A549 (cell line): ENCODE measurements at regions not wholly inside any gene's neighbourhood (a gene's known extent, or its start where the extent isn't known, plus 50 kb on each side); places are given as distances from the start of the nearest gene placed in this dataset.

Experiments
- ATAC-seq, 2 experiments: fragments of 200-7000 bp in 1 of 2; fragments of >200 bp in 1 of 2; cut with Nextera tagmentation in 1 of 2; cut with Tn5 transposase in 1 of 2; 3 replicates each; pipeline versions ENCODE4 v1.8.0 to v1.9.1; 2018 to 2020; ENCODE audit warnings: mild to moderate bottlenecking in 1 of 2, moderate library complexity in 1 of 2
- CTCF ChIA-PET: fragments of 300-600 bp; sonication (Branson Sonifier 250); formaldehyde crosslinking; extraction: SDS; loops from one replicate; lab custom pipeline; 2021; ENCODE audit warnings: antibody characterized with exemption, inconsistent platforms; lab: Yijun Ruan, JAX
- POLR2A ChIA-PET: fragments of 350-600 bp; formaldehyde crosslinking; extraction: SDS; loops from one replicate; lab custom pipeline; 2021; ENCODE audit warnings: antibody characterized with exemption, inconsistent platforms; lab: Yijun Ruan, JAX
- DNase-seq, 2 experiments: peaks; one replicate each; pipeline versions ENCODE4 v3.0.0 to v3.0.0-alpha.2; 2011 to 2016; ENCODE audit warnings: low read depth in 1 of 2, low spot score in 1 of 2
- FAIRE-seq: peaks from 2 replicates; lab custom pipeline; 2011; peaks lifted over from hg19 to GRCh38; lab: Jason Lieb, UNC
- H3K27ac ChIP-seq, 2 experiments: fragments of >200 bp; sonication (Bioruptor Twin); formaldehyde crosslinking; 3 replicates each; pipeline ENCODE4 v1.5.1; 2016 to 2017
- H3K4me1 ChIP-seq: fragments of >200 bp; sonication (Bioruptor Twin); formaldehyde crosslinking; 3 replicates; pipeline ENCODE4 v1.6.1; 2016
- H3K4me2 ChIP-seq: fragments of >200 bp; sonication (Bioruptor Twin); formaldehyde crosslinking; 3 replicates; pipeline ENCODE4 v1.6.1; 2016
- H3K4me3 ChIP-seq: fragments of >200 bp; sonication (Bioruptor Twin); formaldehyde crosslinking; 3 replicates; pipeline ENCODE4 v1.5.1; 2016
- H3K9me3 ChIP-seq: fragments of >200 bp; sonication (Bioruptor Twin); formaldehyde crosslinking; 3 replicates; pipeline ENCODE4 v1.6.1; 2016
- EHMT2 ChIP-seq: fragments of 200-600 bp; sonication (generic); IDR thresholded peaks from 2 replicates; pipeline ENCODE4 v1.6.1; 2016; ENCODE audit warnings: antibody characterized with exemption, low read depth, mild to moderate bottlenecking, moderate library complexity
- EP300 ChIP-seq, 2 experiments: fragments of >200 bp; sonication (Bioruptor Twin); formaldehyde crosslinking; IDR thresholded peaks; 2 replicates in 1 of 2; 3 replicates in 1 of 2; pipeline ENCODE4 v1.6.1; 2016 to 2017
- FOXS1 ChIP-seq: fragments of 250-450 bp; sonication (Bioruptor Pico); IDR thresholded peaks from 2 replicates; pipeline ENCODE4 v1.5.0; 2020; ENCODE audit warnings: mild to moderate bottlenecking, moderate library complexity
- HDAC2 ChIP-seq: fragments of 200-600 bp; sonication (generic); IDR thresholded peaks from 2 replicates; pipeline ENCODE4 v1.6.1; 2016
- HOXB5 ChIP-seq: fragments of 250-450 bp; sonication (Bioruptor Pico); IDR thresholded peaks from 2 replicates; pipeline ENCODE4 v1.5.0; 2020; ENCODE audit warnings: mild to moderate bottlenecking, moderate library complexity
- JUN ChIP-seq, 2 experiments: fragments of >200 bp; sonication (Bioruptor Twin); formaldehyde crosslinking; IDR thresholded peaks; 2 replicates in 1 of 2; 3 replicates in 1 of 2; pipeline ENCODE4 v1.6.1; 2016 to 2017
- MYC ChIP-seq: IDR thresholded peaks from 2 replicates; pipeline ENCODE4 v1.6.1; 2012; ENCODE audit warnings: mild to moderate bottlenecking, inconsistent platforms, low read length, improper control_type of control experiment, borderline replicate concordance
- NR3C1 ChIP-seq: fragments of >200 bp; sonication (Bioruptor Twin); formaldehyde crosslinking; IDR thresholded peaks from 3 replicates; pipeline ENCODE4 v1.6.1; 2017
- PHF8 ChIP-seq: fragments of 200-600 bp; sonication (generic); IDR thresholded peaks from 2 replicates; pipeline ENCODE4 v1.6.1; 2016; ENCODE audit warnings: low read depth, mild to moderate bottlenecking, antibody characterized with exemption, moderate library complexity, borderline replicate concordance
- RAD21 ChIP-seq, 2 experiments: fragments of >200 bp in 1 of 2; sonication (Bioruptor Twin) in 1 of 2; formaldehyde crosslinking in 1 of 2; IDR thresholded peaks in 1 of 2; conservative IDR thresholded peaks in 1 of 2; 2 replicates in 1 of 2; 3 replicates in 1 of 2; pipeline ENCODE4 v1.6.1; 2012 to 2018; ENCODE audit warnings: inconsistent platforms in 1 of 2
- RNF2 ChIP-seq: fragments of 200-600 bp; sonication (generic); IDR thresholded peaks from 2 replicates; pipeline ENCODE4 v1.6.1; 2016; ENCODE audit warnings: low read depth, mild to moderate bottlenecking, antibody characterized with exemption, moderate library complexity, borderline replicate concordance
- SMC3 ChIP-seq: fragments of >200 bp; sonication (Bioruptor Twin); formaldehyde crosslinking; IDR thresholded peaks from 3 replicates; pipeline ENCODE4 v1.6.1; 2018; ENCODE audit warnings: inconsistent platforms
- ZSCAN20 ChIP-seq: fragments of 250-450 bp; sonication (Bioruptor Pico); IDR thresholded peaks from 2 replicates; pipeline ENCODE4 v1.8.0; 2022; ENCODE audit warnings: mild to moderate bottlenecking, moderate library complexity
- WGBS: methylation state at CpG from one replicate; pipeline ENCODE4 v1.1.6; 2017; ENCODE audit errors: missing lambda C conversion rate; 5-methylcytosine and 5-hydroxymethylcytosine counted together
- TF ChIP-seq, protein P1 (sequence below): fragments of 250-450 bp; sonication (Bioruptor Pico); IDR thresholded peaks from 2 replicates; pipeline ENCODE4 v1.5.0; 2021; ENCODE audit warnings: mild to moderate bottlenecking, moderate library complexity, borderline replicate concordance
- TF ChIP-seq, protein P2 (sequence below): IDR thresholded peaks from 2 replicates; pipeline ENCODE4 v1.6.1; 2012
- TF ChIP-seq, protein P3 (sequence below): fragments of >200 bp; sonication (Bioruptor Twin); formaldehyde crosslinking; IDR thresholded peaks from 3 replicates; pipeline ENCODE4 v1.5.1; 2016

DNA sequence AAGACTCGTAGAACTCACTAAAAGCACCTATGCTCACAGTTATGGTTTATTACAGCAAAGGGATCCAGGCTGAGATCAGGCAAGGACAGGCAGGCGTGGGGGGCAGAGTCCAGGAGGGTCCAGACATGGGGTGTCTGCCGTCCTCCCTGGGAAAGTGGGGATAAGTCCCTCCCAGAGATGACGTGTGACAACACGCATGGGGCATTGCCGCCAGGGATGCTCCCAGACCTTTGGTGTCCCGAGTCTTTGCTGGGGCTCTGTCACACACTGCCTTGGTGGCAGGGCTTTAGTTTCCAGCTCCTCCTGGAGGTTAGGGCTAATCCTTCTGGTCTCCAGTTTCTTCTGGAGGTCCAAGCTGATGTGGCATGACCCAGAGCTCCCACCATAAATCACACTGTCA lies 226.7 kb downstream of the CTTN start:
- 80% methylated on average over 7 of the region's 7 CpGs for WGBS
- ATAC-seq (no peak), DNase-seq (no peak), FAIRE-seq (no peak)
- Histone ChIP-seq H3K9me3 (no peaks in the 10 kb centered on the region), H3K27ac (no peak overlapping the region), H3K4me3 (no peak overlapping the region), H3K4me1 (no peaks in the 10 kb centered on the region)
- POLR2A ChIA-PET: no interaction called here
- CTCF ChIA-PET: no interaction called here
- TF ChIP-seq EP300 (IDR thresholded peaks at IDR 0.05) (no peak), PHF8 (no peak), RNF2 (no peak), SMC3 (no peak)
- TF ChIP-seq, protein P1, sequence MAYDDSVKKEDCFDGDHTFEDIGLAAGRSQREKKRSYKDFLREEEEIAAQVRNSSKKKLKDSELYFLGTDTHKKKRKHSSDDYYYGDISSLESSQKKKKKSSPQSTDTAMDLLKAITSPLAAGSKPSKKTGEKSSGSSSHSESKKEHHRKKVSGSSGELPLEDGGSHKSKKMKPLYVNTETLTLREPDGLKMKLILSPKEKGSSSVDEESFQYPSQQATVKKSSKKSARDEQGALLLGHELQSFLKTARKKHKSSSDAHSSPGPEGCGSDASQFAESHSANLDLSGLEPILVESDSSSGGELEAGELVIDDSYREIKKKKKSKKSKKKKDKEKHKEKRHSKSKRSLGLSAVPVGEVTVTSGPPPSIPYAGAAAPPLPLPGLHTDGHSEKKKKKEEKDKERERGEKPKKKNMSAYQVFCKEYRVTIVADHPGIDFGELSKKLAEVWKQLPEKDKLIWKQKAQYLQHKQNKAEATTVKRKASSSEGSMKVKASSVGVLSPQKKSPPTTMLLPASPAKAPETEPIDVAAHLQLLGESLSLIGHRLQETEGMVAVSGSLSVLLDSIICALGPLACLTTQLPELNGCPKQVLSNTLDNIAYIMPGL: no peak
- TF ChIP-seq, all 56 proteins: peak for 0
- no peak overlapping the region for H3K4me2 ChIP-seq

DNA sequence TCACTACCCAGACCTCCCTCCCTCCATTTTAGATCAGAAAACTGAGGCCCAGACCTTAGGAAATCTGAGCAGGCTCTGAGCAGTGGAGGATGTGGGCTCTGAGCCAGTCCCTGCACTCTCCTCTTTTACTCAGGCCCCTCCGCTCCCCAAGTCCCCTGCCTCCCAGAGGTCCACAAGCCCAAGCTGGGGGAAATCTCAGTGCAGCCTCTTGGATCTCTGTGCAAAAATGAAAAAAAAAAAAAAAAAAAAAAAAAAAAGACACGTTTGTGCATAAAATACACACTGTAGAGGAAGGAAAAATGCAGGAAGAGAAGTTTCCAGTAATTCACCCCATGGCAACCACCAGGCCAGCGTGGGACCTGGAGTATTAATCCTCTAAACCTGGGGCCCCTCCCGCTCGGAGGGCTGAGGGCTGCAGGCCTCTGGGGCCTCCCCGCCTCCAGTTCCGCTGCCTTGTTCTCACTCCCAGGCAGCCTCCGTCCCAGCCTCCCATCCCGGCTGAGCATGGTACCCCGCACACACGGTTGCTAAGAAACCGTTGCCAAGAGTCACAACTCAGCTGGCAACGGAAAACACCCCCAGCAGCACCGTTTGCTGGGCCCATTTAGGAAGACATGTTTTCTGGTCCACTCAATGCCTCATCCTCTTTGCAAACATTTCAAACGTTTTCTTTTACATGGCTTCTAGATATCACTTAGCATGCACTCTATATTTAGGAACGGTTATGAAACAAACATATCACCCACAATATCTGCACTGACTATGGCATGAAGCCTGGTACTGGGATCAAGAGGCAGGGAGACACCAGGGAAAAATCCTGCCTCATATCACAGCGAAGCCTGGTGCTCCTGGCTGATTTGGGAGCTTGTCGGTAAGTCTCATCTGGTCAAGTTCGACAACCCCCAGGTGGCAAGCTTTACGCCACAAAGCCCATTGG lies 227.5 kb downstream of the CTTN start:
- ChIA-PET POLR2A (no interaction called here), CTCF (interaction anchor here (1.7 kb wide), 1 partner anchor 18 kb away, joined by 5 read pairs; no protein-coding TSS in a partner anchor)
- TF ChIP-seq, protein P2, sequence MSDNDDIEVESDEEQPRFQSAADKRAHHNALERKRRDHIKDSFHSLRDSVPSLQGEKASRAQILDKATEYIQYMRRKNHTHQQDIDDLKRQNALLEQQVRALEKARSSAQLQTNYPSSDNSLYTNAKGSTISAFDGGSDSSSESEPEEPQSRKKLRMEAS: no peak
- TF ChIP-seq RNF2 (no peak), ZSCAN20 (CRISPR knock-in tag) (no peak), SMC3 (no peak)
- no peak overlapping the region for H3K4me3 ChIP-seq
- no peaks in the 10 kb centered on the region for H3K9me3 ChIP-seq
- H3K4me2 ChIP-seq: no peak overlapping the region
- H3K4me1 ChIP-seq: no peaks in the 10 kb centered on the region
- 83% methylated on average over 20 of the region's 20 CpGs for WGBS
- H3K27ac ChIP-seq: no peak overlapping the region
- FAIRE-seq: no peak
- no peak for DNase-seq
- no peak for ATAC-seq

DNA sequence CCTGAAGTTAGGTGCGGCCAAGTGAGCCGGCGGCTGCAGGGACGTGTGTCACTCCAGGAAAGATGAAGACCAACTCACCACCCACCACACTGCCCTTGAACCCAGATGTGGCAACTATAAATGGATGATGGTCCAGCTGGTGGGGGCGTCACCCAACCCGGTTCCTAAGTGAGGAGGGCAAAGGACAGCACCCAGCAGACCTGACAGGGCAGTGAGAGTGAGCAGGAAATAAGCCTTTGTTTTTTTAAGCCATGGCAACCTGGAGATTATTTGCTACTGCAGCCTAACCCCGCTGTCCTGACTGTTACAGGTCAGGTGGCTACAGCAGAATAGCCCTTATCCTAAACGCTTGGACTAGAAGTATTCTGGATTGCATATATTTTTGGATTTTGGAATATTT lies 228.9 kb downstream of the CTTN start:
- Histone ChIP-seq H3K27ac (no peak overlapping the region), H3K4me3 (no peak overlapping the region), H3K9me3 (no peaks in the 10 kb centered on the region), H3K4me2 (no peak overlapping the region), H3K4me1 (no peaks in the 10 kb centered on the region)
- FAIRE-seq (no peak), DNase-seq (peak in 1 of 2 experiments; percentile 11), ATAC-seq (no peak)
- TF ChIP-seq, protein P3, sequence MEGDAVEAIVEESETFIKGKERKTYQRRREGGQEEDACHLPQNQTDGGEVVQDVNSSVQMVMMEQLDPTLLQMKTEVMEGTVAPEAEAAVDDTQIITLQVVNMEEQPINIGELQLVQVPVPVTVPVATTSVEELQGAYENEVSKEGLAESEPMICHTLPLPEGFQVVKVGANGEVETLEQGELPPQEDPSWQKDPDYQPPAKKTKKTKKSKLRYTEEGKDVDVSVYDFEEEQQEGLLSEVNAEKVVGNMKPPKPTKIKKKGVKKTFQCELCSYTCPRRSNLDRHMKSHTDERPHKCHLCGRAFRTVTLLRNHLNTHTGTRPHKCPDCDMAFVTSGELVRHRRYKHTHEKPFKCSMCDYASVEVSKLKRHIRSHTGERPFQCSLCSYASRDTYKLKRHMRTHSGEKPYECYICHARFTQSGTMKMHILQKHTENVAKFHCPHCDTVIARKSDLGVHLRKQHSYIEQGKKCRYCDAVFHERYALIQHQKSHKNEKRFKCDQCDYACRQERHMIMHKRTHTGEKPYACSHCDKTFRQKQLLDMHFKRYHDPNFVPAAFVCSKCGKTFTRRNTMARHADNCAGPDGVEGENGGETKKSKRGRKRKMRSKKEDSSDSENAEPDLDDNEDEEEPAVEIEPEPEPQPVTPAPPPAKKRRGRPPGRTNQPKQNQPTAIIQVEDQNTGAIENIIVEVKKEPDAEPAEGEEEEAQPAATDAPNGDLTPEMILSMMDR: no peak
- TF ChIP-seq HDAC2 (no peak), HOXB5 (CRISPR knock-in tag) (no peak), FOXS1 (CRISPR knock-in tag) (no peak), NR3C1 (no peak), RAD21 (conservative IDR thresholded peaks at IDR 0.05 in 1 of 2, IDR thresholded peaks at IDR 0.05 in 1 of 2) (no peak), SMC3 (no peak), MYC (no peak), JUN (IDR thresholded peaks at IDR 0.05) (no peak), EHMT2 (no peak)
- TF ChIP-seq, protein P1: no peak
- ChIA-PET POLR2A (no interaction called here), CTCF (interaction anchor here (1.7 kb wide), 1 partner anchor 19 kb away, joined by 5 read pairs; no protein-coding TSS in a partner anchor)
- WGBS: 74% methylated on average over 8 of the region's 8 CpGs
